Esophagus (tissue), 2 donors: ENCODE measurements at regions not wholly inside any gene's neighbourhood (a gene's known extent, or its start where the extent isn't known, plus 50 kb on each side); places are given as distances from the start of the nearest gene placed in this dataset.

Source experiments
- H3K27ac ChIP-seq, 2 donors: one replicate each; pipeline ENCODE4 v1.5.1; 2013; ENCODE audit warnings: low read depth in 2 of 2, mild to moderate bottlenecking in 2 of 2, inconsistent platforms in 1 of 2, low read length in 1 of 2, moderate library complexity in 1 of 2
- H3K27me3 ChIP-seq, 2 donors: one replicate each; pipeline ENCODE4 v1.6.1; 2013; ENCODE audit warnings: low read length in 2 of 2, control low read depth in 1 of 2, mild to moderate bottlenecking in 1 of 2; ENCODE audit not compliant: insufficient read depth in 2 of 2, control insufficient read depth in 1 of 2
- H3K36me3 ChIP-seq, 2 donors: one replicate each; pipeline ENCODE4 v1.6.1; 2013; ENCODE audit warnings: low read length in 1 of 2; ENCODE audit not compliant: control insufficient read depth in 2 of 2, insufficient read depth in 2 of 2
- H3K4me1 ChIP-seq, 2 donors: one replicate each; pipeline ENCODE4 v1.6.1; 2013; ENCODE audit warnings: low read length in 1 of 2; ENCODE audit not compliant: control insufficient read depth in 2 of 2, insufficient read depth in 2 of 2
- H3K4me3 ChIP-seq, 2 donors: one replicate each; pipeline ENCODE4 v1.5.1; 2013; ENCODE audit warnings: low read length in 2 of 2, mild to moderate bottlenecking in 2 of 2, low read depth in 1 of 2, moderate library complexity in 1 of 2
- H3K9me3 ChIP-seq, 2 donors: one replicate each; pipeline ENCODE4 v1.6.1; 2013; ENCODE audit warnings: mild to moderate bottlenecking in 2 of 2, low read depth in 1 of 2, low read length in 1 of 2, moderate library complexity in 1 of 2; ENCODE audit not compliant: control insufficient read depth in 2 of 2, insufficient read depth in 1 of 2
- WGBS, 2 donors: extraction: QIAGEN DNeasy Blood & Tissue Kit; methylation state at CpG; one replicate each; pipeline ENCODE4 v1.1.7; 2013; 5-methylcytosine and 5-hydroxymethylcytosine counted together
- donor health status: healthy with polysubstance abuse.
- donor health status: Bipolar disorder and iron deficiency.

GRCh38 chr1:228969953-228970800, 234.9 kb downstream of the RHOU start:
- Histone ChIP-seq H3K27ac (no peak overlapping the region), H3K4me1 (no peaks in the 10 kb centered on the region), H3K27me3 (no peaks in the 10 kb centered on the region), H3K4me3 (no peak overlapping the region), H3K36me3 (no peaks in the 10 kb centered on the region), H3K9me3 (no peaks in the 10 kb centered on the region)
- WGBS, 2 donors: 94 to 95% methylated on average over 11 of the region's 11 CpGs

GRCh38 chr1:228972576-228972975, 237.3 kb downstream of the RHOU start:
- Histone ChIP-seq H3K4me1 (peaks cover 0 to 3% of the 10 kb centered on the region in 2 donors), H3K27ac (no peak overlapping the region), H3K36me3 (no peaks in the 10 kb centered on the region), H3K27me3 (no peaks in the 10 kb centered on the region), H3K9me3 (no peaks in the 10 kb centered on the region), H3K4me3 (no peak overlapping the region)
- 87 to 96% methylated on average over 2 of the region's 2 CpGs for WGBS, 2 donors

- Histone ChIP-seq H3K27me3 (no peaks in the 10 kb centered on the region), H3K4me1 (peaks cover 0 to 6% of the 10 kb centered on the region in 2 donors), H3K9me3 (no peaks in the 10 kb centered on the region), H3K27ac (no peak overlapping the region), H3K36me3 (no peaks in the 10 kb centered on the region), H3K4me3 (no peak overlapping the region)
- 87 to 91% methylated on average over 7 of the region's 7 CpGs for WGBS, 2 donors
Measured at GRCh38 chr1:228974273-228974672, 239.0 kb downstream of the RHOU start.

DNA sequence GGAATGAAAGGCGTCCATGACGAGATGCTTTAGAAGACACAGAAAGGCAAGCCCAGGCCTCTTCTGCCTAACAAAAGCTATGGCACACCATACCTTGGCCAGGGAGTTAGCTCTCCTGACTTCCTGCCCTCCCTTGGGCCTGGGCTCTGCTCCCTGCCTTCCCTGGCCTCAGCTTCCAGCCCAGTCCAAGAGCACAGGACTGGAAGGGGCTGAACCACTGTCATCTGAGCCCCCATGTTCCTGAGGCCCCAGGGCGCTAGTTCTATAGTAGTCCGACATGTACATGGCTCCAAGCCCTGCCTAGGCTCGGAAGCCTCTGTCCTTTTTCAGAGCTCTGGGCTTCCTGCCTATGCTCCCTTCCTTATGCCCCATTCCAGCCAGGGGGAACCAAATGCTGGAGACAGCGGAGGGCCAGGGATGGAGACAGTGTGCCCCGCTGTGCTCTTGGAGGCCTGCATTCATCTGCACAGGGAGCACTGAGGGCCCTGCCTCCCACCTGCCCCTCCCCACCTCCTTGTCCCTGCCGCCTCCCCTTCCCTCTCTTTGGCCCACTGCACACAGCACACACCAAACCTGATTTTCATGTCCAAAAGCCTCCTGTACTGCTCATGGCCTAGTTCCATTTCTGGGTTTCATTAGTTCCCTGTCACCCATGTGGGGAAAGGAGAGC, 240.1 kb downstream of the RHOU start:
- H3K4me3 ChIP-seq: no peak overlapping the region
- no peak overlapping the region for H3K27ac ChIP-seq
- WGBS, 2 donors: 87 to 90% methylated on average over 8 of the region's 8 CpGs
- no peaks in the 10 kb centered on the region for H3K27me3 ChIP-seq
- no peaks in the 10 kb centered on the region for H3K36me3 ChIP-seq
- H3K4me1 ChIP-seq: peaks cover 0 to 6% of the 10 kb centered on the region in 2 donors
- no peaks in the 10 kb centered on the region for H3K9me3 ChIP-seq

- no peak overlapping the region for H3K4me3 ChIP-seq
- WGBS, 2 donors: 78 to 84% methylated on average over 6 of the region's 6 CpGs
- no peaks in the 10 kb centered on the region for H3K36me3 ChIP-seq
- H3K27ac ChIP-seq: no peak overlapping the region
- peaks cover 0 to 6% of the 10 kb centered on the region in 2 donors for H3K4me1 ChIP-seq
- H3K9me3 ChIP-seq: no peaks in the 10 kb centered on the region
- no peaks in the 10 kb centered on the region for H3K27me3 ChIP-seq
Measured at GRCh38 chr1:228976316-228976715, 241.0 kb downstream of the RHOU start.

DNA sequence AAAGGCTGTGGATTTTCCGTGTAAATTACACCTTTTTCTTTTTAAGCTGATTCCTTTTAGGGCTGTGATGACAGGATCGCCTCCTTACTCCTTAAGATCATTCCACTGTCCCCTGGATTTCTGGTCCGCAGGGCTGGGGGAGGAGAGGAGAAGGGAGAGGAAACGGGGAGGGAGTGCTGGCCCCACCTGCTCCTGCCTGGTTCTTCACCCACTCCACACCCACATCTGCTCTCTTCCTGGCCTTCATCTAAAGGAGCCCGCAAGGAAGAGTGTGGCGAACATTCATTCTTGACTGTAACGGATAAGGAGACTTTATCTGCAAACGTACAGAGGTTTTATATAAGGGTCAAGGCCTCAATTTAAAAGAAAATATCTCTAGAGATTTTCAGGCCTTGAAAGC, 242.0 kb downstream of the RHOU start:
- H3K27ac ChIP-seq: no peak overlapping the region

GRCh38 chr1:228977741-228978140, 242.5 kb downstream of the RHOU start:
- H3K9me3 ChIP-seq: no peaks in the 10 kb centered on the region
- no peaks in the 10 kb centered on the region for H3K36me3 ChIP-seq
- H3K27me3 ChIP-seq: no peaks in the 10 kb centered on the region
- 96 to 100% methylated on average over 3 of the region's 3 CpGs for WGBS, 2 donors
- H3K27ac ChIP-seq: no peak overlapping the region
- H3K4me1 ChIP-seq: peaks cover 0 to 6% of the 10 kb centered on the region in 2 donors
- H3K4me3 ChIP-seq: no peak overlapping the region

More for the DNA sequence above, 242.0 kb downstream of the RHOU start:
- WGBS, 2 donors: 83 to 90% methylated on average over 8 of the region's 8 CpGs
- H3K4me1 ChIP-seq: peaks cover 0 to 6% of the 10 kb centered on the region in 2 donors
- no peak overlapping the region for H3K4me3 ChIP-seq
- no peaks in the 10 kb centered on the region for H3K27me3 ChIP-seq
- no peaks in the 10 kb centered on the region for H3K9me3 ChIP-seq
- no peaks in the 10 kb centered on the region for H3K36me3 ChIP-seq

DNA sequence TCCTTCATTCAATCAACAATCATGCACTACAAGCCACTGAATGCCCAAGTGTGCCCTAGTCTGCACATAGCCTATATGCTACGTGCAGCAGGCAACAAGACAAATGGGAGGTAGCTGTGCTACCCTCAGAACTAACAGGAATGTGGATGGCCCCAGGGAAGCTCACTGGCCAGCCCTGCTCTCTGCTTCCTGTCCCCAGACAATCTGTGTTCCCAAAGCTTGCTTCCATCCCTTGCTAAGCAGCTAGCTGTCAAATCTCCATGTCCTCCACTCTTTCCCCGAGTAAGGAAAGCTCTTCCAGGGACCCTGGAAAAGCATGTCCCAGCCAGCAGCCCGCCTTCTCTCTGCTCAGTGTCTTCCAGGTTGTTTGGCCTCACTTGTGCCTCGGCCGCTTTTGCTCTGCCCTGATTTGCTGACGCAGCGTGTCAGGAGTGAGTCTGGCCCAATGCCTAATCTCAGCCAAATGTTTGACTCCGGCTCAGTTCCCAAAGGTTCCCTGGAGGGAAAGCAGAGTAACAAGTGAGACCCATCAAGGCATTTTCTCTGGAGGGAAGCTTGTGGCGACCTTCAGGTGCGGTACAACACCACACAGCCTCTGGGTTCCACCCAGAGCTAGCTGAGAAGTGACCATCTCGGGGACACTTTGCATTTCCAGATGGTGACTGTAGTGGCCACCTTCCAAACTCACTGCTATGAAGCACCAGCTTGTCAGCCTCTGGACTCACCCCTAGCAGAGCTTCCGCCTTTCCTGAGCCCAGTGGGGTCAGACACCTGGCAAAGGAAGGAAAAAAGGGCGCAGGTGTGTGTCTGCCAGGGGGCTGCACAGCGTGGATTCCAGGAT, 243.4 kb downstream of the RHOU start:
- Histone ChIP-seq H3K4me1 (peaks cover 0 to 6% of the 10 kb centered on the region in 2 donors), H3K9me3 (no peaks in the 10 kb centered on the region), H3K27ac (no peak overlapping the region), H3K27me3 (no peaks in the 10 kb centered on the region), H3K4me3 (no peak overlapping the region), H3K36me3 (no peaks in the 10 kb centered on the region)
- 44 to 48% methylated on average over 14 of the region's 14 CpGs for WGBS, 2 donors

DNA sequence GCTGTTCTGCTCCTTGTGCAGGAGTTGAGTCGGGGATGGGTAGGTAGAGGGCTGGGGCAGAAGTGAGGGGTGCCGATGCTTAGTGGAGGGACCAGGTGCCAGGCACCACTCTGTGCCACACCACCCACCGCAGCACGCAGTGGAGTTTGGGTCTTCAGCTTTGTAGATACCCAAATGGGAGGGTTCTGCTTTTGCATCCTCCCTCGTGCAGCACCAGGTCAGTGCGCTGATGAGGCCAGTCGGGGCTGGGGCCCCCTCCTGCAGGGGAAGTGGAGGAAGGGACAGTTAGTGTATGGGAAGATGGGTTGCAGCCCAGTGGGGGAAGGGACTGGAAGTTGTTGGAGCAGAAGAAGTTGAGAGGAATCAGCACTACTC, 244.0 kb downstream of the RHOU start:
- Histone ChIP-seq H3K27ac (no peak overlapping the region), H3K4me1 (peaks cover 0 to 6% of the 10 kb centered on the region in 2 donors), H3K9me3 (no peaks in the 10 kb centered on the region), H3K36me3 (no peaks in the 10 kb centered on the region), H3K4me3 (no peak overlapping the region), H3K27me3 (no peaks in the 10 kb centered on the region)
- 88% methylated on average over 7 of the region's 7 CpGs for WGBS, 2 donors
